CD14-positive monocyte (primary cell): ENCODE measurements at regions not wholly inside any gene's neighbourhood (a gene's known extent, or its start where the extent isn't known, plus 50 kb on each side); places are given as distances from the start of the nearest gene placed in this dataset.

Experiments
- DNase-seq, 3 donors: peaks; one replicate each; pipeline ENCODE4 v3.0.0-alpha.2; 2011 to 2022
- H2AFZ ChIP-seq: 2 replicates; pipeline ENCODE4 v1.6.0; 2012; ENCODE audit warnings: mild to moderate bottlenecking, low read depth, low read length, inconsistent platforms; ENCODE audit not compliant: insufficient read depth, poor library complexity, severe bottlenecking
- H3K27ac ChIP-seq, 2 donors: 1 replicate in 1 of 2; 2 replicates in 1 of 2; pipeline ENCODE4 v1.5.1; 2012 to 2013; ENCODE audit warnings: low read length in 2 of 2, control low read depth in 1 of 2, inconsistent platforms in 1 of 2, low read depth in 1 of 2, mild to moderate bottlenecking in 1 of 2
- H3K27me3 ChIP-seq, 2 donors: one replicate each; pipeline versions ENCODE4 v1.6.0 to v1.6.1; 2011 to 2013; ENCODE audit warnings: low read length in 2 of 2; ENCODE audit not compliant: control insufficient read depth in 2 of 2, insufficient read depth in 2 of 2
- H3K36me3 ChIP-seq, 2 donors: replicated peaks in 1 of 2; 1 replicate in 1 of 2; 2 replicates in 1 of 2; pipeline versions ENCODE4 v1.5.1 to v1.6.1; 2012 to 2013; ENCODE audit warnings: low read length in 2 of 2, control low read depth in 1 of 2, inconsistent platforms in 1 of 2, mild to moderate bottlenecking in 1 of 2; ENCODE audit not compliant: insufficient read depth in 2 of 2, control insufficient read depth in 1 of 2
- H3K4me1 ChIP-seq, 2 donors: 1 replicate in 1 of 2; 2 replicates in 1 of 2; pipeline versions ENCODE4 v1.5.1 to v1.6.1; 2012 to 2013; ENCODE audit warnings: low read length in 2 of 2, control low read depth in 1 of 2, inconsistent platforms in 1 of 2, mild to moderate bottlenecking in 1 of 2, moderate library complexity in 1 of 2; ENCODE audit not compliant: insufficient read depth in 2 of 2, control insufficient read depth in 1 of 2
- H3K4me2 ChIP-seq: replicated peaks from 2 replicates; pipeline ENCODE3; 2012; ENCODE audit warnings: low read length, moderate library complexity, mild to moderate bottlenecking; ENCODE audit not compliant: poor library complexity, severe bottlenecking; ENCODE audit errors: extremely low read depth
- H3K4me3 ChIP-seq, 3 experiments: fragments of 200-600 bp in 1 of 3; sonication (generic) in 1 of 3; replicated peaks in 1 of 3; 1 replicate in 2 of 3; 2 replicates in 1 of 3; pipeline ENCODE4 v1.5.1; 2011 to 2013; ENCODE audit warnings: low read length in 3 of 3, mild to moderate bottlenecking in 3 of 3, control low read depth in 2 of 3, low read depth in 2 of 3, inconsistent platforms in 1 of 3, moderate library complexity in 1 of 3
- H3K79me2 ChIP-seq: 2 replicates; pipeline ENCODE4 v1.6.0; 2012; ENCODE audit warnings: mild to moderate bottlenecking, control low read depth, inconsistent platforms, low read length, moderate library complexity; ENCODE audit not compliant: insufficient read depth
- H3K9ac ChIP-seq: 2 replicates; pipeline ENCODE4 v1.6.0; 2017; ENCODE audit warnings: low read length, mild to moderate bottlenecking; ENCODE audit not compliant: insufficient read depth, poor library complexity, severe bottlenecking
- H3K9me3 ChIP-seq, 2 donors: replicated peaks in 1 of 2; 1 replicate in 1 of 2; 2 replicates in 1 of 2; pipeline versions ENCODE4 v1.5.1 to v1.6.1; 2012 to 2013; ENCODE audit warnings: low read length in 2 of 2, control low read depth in 1 of 2; ENCODE audit not compliant: control insufficient read depth in 1 of 2, insufficient read depth in 1 of 2
- H4K20me1 ChIP-seq: 2 replicates; pipeline ENCODE4 v1.6.0; 2012; ENCODE audit warnings: mild to moderate bottlenecking, low read length, control low read depth, moderate library complexity; ENCODE audit not compliant: insufficient read depth
- H3K27ac Mint-ChIP-seq, 7 donors: one replicate each; pipeline ENCODE4 v1.8.0; 2020; ENCODE audit warnings: mild to moderate bottlenecking in 7 of 7, mixed read lengths in 7 of 7, moderate library complexity in 6 of 7, inconsistent platforms in 2 of 7
- H3K27me3 Mint-ChIP-seq, 3 donors: one replicate each; pipeline ENCODE4 v1.8.0; 2021 to 2022; ENCODE audit warnings: low read depth in 3 of 3, mild to moderate bottlenecking in 3 of 3, mixed read lengths in 3 of 3, moderate library complexity in 3 of 3, inconsistent platforms in 1 of 3
- H3K36me3 Mint-ChIP-seq, 2 donors: one replicate each; pipeline ENCODE4 v1.8.0; 2020; ENCODE audit warnings: mixed read lengths in 2 of 2, inconsistent platforms in 1 of 2, mild to moderate bottlenecking in 1 of 2
- H3K4me1 Mint-ChIP-seq: one replicate; pipeline ENCODE4 v1.8.0; 2020; ENCODE audit warnings: mild to moderate bottlenecking, mixed read lengths
- H3K4me3 Mint-ChIP-seq, 2 donors: one replicate each; pipeline ENCODE4 v1.8.0; 2020; ENCODE audit warnings: mild to moderate bottlenecking in 2 of 2, mixed read lengths in 2 of 2, moderate library complexity in 1 of 2
- H3K9me3 Mint-ChIP-seq, 7 donors: one replicate each; pipeline ENCODE4 v1.8.0; 2020 to 2022; ENCODE audit warnings: mixed read lengths in 7 of 7, mild to moderate bottlenecking in 6 of 7, moderate library complexity in 6 of 7, inconsistent platforms in 2 of 7
- WGBS: methylation state at CpG from one replicate; pipeline ENCODE4 v1.1.5; 2013; ENCODE audit warnings: missing lambda C conversion rate; ENCODE audit not compliant: insufficient coverage; 5-methylcytosine and 5-hydroxymethylcytosine counted together
- intact Hi-C, 2 donors: fragments of 100-400 bp; cut with micrococcal nuclease; formaldehyde crosslinking; loops; one replicate each; pipeline versions ENCODE4 v1.15.0 to v1.15.1; 2023
- TF ChIP-seq, protein P1 (sequence below): fragments of 200-600 bp; IDR thresholded peaks from one replicate; pipeline ENCODE4 v1.8.0; 2022; ENCODE audit warnings: antibody characterized with exemption, mild to moderate bottlenecking

DNA sequence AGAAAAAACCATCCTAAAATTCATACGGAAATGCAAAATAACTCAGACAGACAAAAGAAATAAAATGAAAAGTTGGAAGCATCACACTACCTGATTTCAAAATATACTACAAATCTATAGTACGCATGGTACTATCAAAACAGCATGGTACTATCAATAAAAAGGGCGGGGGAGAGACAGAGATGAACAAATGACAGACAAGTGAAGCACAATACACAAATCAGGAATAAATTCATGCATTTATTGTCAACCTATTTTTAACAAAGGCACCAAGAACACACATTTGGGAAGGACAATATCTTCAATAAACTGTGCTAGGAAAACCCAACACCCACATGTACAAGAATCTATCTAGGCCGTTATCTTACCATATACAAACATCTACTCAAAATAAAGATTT is 207.4 kb upstream of the WSB1 start:
- no peaks in the 10 kb centered on the region for H3K79me2 ChIP-seq
- H3K4me2 ChIP-seq, result no peak overlapping the region
- H2AFZ ChIP-seq, result no peak overlapping the region
- H3K27ac ChIP-seq, result no peak overlapping the region
- H3K27me3 ChIP-seq, result no peaks in the 10 kb centered on the region
- Mint-ChIP-seq H3K4me3 (no peak overlapping the region), H3K4me1 (no peaks in the 10 kb centered on the region), H3K27ac (no peak overlapping the region), H3K36me3 (no peaks in the 10 kb centered on the region), H3K27me3 (peaks cover 3 to 14% (median 4%) of the 10 kb centered on the region in 3 donors), H3K9me3 (peaks cover 8 to 31% (median 21%) of the 10 kb centered on the region in 7 donors)
- no peaks in the 10 kb centered on the region for H4K20me1 ChIP-seq
- H3K36me3 ChIP-seq, result no peaks in the 10 kb centered on the region
- H3K9me3 ChIP-seq, result peaks cover 0 to 19% of the 10 kb centered on the region in 2 donors
- DNase-seq, result no peak
- H3K9ac ChIP-seq, result no peak overlapping the region
- no CpG with 5 or more reads among the region's 4 CpGs for WGBS
- TF ChIP-seq, protein P1, sequence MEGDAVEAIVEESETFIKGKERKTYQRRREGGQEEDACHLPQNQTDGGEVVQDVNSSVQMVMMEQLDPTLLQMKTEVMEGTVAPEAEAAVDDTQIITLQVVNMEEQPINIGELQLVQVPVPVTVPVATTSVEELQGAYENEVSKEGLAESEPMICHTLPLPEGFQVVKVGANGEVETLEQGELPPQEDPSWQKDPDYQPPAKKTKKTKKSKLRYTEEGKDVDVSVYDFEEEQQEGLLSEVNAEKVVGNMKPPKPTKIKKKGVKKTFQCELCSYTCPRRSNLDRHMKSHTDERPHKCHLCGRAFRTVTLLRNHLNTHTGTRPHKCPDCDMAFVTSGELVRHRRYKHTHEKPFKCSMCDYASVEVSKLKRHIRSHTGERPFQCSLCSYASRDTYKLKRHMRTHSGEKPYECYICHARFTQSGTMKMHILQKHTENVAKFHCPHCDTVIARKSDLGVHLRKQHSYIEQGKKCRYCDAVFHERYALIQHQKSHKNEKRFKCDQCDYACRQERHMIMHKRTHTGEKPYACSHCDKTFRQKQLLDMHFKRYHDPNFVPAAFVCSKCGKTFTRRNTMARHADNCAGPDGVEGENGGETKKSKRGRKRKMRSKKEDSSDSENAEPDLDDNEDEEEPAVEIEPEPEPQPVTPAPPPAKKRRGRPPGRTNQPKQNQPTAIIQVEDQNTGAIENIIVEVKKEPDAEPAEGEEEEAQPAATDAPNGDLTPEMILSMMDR, result no peak
- no peaks in the 10 kb centered on the region for H3K4me1 ChIP-seq
- no peak overlapping the region for H3K4me3 ChIP-seq
- intact Hi-C loops, result no loop called here

DNA sequence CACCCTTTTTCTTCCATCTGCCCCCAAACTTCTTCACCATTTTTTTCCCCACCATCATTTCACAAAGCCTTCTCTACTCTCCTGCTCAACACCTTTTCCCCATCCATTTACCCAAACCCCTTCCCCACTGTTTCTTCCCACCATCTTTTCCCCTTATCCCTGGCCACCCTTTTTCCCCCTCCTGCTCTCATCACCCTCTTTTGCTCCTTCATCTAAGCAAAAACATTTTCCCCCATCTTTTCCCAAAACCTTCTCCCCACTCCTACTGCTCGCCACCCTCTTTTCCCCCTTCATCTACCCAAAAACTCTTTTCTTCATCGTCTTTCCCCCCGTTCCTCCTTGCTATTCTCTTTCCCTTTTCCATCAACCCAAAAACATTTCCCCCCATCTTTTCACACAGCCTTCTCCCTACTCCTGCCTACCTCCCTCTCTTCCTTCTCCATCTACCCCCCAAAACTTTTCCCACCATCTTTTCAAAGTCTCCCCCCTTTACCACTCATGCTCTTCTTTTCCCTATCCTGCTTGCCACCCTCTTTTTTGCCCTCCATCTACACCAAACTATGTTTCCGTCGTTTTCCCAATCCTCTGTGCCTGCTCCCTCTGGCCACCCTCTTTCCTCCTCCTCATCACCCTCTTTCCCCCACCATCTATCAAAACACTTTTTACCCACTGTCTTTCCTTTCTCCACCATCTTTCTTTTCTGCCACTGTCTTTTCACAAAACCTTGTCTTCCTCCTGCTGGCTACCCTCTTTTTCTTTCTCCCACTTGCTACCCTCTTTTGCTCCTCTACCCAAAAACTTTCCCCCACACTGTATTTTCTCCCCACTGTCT is 205.8 kb upstream of the WSB1 start:
- no peak overlapping the region for H3K27ac ChIP-seq
- no peaks in the 10 kb centered on the region for H3K36me3 ChIP-seq
- TF ChIP-seq, protein P1, result no peak
- Mint-ChIP-seq H3K27ac (no peak overlapping the region), H3K36me3 (no peaks in the 10 kb centered on the region), H3K4me3 (no peak overlapping the region), H3K9me3 (peaks cover 8 to 24% (median 20%) of the 10 kb centered on the region in 7 donors), H3K4me1 (no peaks in the 10 kb centered on the region), H3K27me3 (peaks cover 4 to 14% (median 4%) of the 10 kb centered on the region in 3 donors)
- no peak overlapping the region for H2AFZ ChIP-seq
- H3K9ac ChIP-seq, result no peak overlapping the region
- WGBS, result 68% methylated on average over 5 of the region's 5 CpGs
- no peaks in the 10 kb centered on the region for H3K27me3 ChIP-seq
- no peaks in the 10 kb centered on the region for H4K20me1 ChIP-seq
- H3K4me3 ChIP-seq, result no peak overlapping the region
- H3K4me1 ChIP-seq, result no peaks in the 10 kb centered on the region
- H3K79me2 ChIP-seq, result no peaks in the 10 kb centered on the region
- intact Hi-C loops, result no loop called here
- no peak overlapping the region for H3K4me2 ChIP-seq
- DNase-seq, result no peak
- H3K9me3 ChIP-seq, result peaks cover 0 to 9% of the 10 kb centered on the region in 2 donors
